Activated CD4-positive, alpha-beta memory T cell treated with anti-CD3 and anti-CD28 coated beads, Interleukin-2, amount 10 ng/mL, durations not matched to agents 7 days and 5 days (primary cell): ENCODE measurements at regions not wholly inside any gene's neighbourhood (a gene's known extent, or its start where the extent isn't known, plus 50 kb on each side); places are given as distances from the start of the nearest gene placed in this dataset.

Source experiments
- CTCF ChIA-PET: fragments of 350-600 bp; sonication (Branson Sonifier 250); formaldehyde crosslinking; loops from one replicate; lab custom pipeline; 2021; ENCODE audit warnings: antibody characterized with exemption, inconsistent platforms; lab: Charles Lee
- POLR2A ChIA-PET: fragments of 350-600 bp; sonication (Branson Sonifier 250); formaldehyde crosslinking; loops from one replicate; lab custom pipeline; 2021; ENCODE audit warnings: antibody characterized with exemption; lab: Charles Lee
- DNase-seq: peaks from one replicate; pipeline ENCODE4 v3.0.0-alpha.2; 2020
- H3K27ac Mint-ChIP-seq: one replicate; pipeline ENCODE4 v1.8.0; 2021; ENCODE audit warnings: mild to moderate bottlenecking, mixed read lengths
- H3K27me3 Mint-ChIP-seq: one replicate; pipeline ENCODE4 v1.8.0; 2021; ENCODE audit warnings: mixed read lengths
- H3K36me3 Mint-ChIP-seq: one replicate; pipeline ENCODE4 v1.8.0; 2021; ENCODE audit warnings: low read depth, mixed read lengths
- H3K4me1 Mint-ChIP-seq: one replicate; pipeline ENCODE4 v1.8.0; 2021; ENCODE audit warnings: mixed read lengths
- H3K4me3 Mint-ChIP-seq: one replicate; pipeline ENCODE4 v1.8.0; 2021; ENCODE audit warnings: mild to moderate bottlenecking, mixed read lengths
- H3K9me3 Mint-ChIP-seq: one replicate; pipeline ENCODE4 v1.8.0; 2021; ENCODE audit warnings: mixed read lengths

DNA sequence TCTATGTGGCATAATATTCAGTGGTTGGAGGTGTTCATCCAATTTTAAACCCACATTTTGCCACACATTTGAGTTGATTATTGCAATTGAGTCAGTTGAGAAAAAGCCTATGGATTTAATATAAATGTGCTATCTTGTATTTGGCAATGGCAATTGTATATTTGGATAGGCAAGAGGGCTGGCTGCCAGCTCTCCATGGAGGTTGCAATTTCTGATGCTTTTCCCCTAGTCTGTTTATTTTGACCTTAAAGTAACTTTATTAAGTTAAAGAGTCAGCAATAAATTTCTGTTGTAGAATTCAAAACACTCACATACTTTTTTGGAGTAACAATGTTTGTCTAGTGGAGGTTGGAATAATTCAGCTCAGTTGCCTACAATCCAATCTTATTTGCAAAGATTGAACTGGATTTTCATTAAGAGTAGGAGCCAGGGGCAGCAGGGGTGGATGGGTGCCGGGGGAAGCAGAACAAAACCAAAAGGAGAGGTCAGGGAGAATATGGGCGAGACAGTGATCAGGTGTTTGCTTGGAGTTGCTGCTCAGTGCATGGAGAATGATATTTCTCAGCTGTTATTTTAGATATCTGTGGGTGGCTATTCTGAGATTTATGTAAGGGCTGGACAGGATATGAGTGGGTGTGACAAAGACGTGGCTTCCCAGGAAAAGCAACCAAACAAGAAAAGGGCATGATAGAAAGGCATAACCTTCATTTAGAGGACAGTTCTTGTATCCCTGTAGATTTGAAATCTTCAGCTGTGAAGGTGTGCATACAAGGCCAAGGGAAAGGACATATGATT, 163.0 kb downstream of the HDGFL1 start:
- peaks cover 12% of the 10 kb centered on the region for H3K9me3 Mint-ChIP-seq
- H3K36me3 Mint-ChIP-seq: no peaks in the 10 kb centered on the region
- no peak overlapping the region for H3K27ac Mint-ChIP-seq
- ChIA-PET POLR2A (no interaction called here), CTCF (no interaction called here)
- no peaks in the 10 kb centered on the region for H3K4me1 Mint-ChIP-seq
- no peaks in the 10 kb centered on the region for H3K27me3 Mint-ChIP-seq
- DNase-seq: no peak
- no peak overlapping the region for H3K4me3 Mint-ChIP-seq

DNA sequence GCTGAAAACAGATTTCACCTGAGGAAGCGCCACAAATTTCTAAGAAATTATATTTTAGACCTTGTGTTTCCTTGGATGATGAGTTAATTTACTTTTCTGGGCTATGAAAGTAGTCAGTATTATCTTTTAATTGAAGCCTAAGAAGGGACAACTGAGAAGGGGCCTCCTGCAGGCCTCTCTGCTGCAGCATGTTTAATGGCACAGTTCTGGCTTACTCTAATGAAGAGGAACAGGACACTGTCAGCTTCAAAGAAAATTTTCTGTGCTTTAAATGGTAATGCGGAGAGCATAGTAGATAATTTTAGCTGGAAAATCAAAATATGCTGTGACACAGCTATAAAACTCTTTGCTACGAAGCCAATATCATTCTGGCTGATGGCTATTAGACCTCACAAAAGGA, 167.4 kb downstream of the HDGFL1 start:
- H3K4me1 Mint-ChIP-seq: no peaks in the 10 kb centered on the region
- POLR2A ChIA-PET: no interaction called here
- CTCF ChIA-PET: no interaction called here
- no peak overlapping the region for H3K27ac Mint-ChIP-seq
- no peak for DNase-seq
- H3K36me3 Mint-ChIP-seq: no peaks in the 10 kb centered on the region
- no peak overlapping the region for H3K4me3 Mint-ChIP-seq
- peaks cover 17% of the 10 kb centered on the region for H3K9me3 Mint-ChIP-seq
- H3K27me3 Mint-ChIP-seq: no peaks in the 10 kb centered on the region

DNA sequence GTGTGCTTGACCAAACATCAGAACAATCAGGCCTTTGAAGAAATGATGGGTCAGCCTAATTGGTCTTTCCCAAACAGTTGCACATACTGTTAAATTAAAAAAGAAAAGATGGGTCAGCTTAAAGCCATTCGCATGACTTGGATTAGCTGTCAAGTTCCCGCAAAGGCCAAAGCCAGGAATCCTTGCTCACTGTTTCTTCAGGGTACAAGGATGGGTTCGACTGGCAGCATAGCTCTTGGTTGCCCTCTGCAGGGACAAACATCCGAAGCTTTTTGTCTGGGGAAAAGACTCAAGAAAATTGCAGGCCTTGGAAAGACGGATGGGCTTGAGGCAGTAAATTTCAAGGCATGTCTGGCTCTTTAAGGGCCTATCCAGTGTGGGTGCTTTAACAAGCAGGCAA, 168.0 kb downstream of the HDGFL1 start:
- Mint-ChIP-seq H3K4me3 (no peak overlapping the region), H3K36me3 (no peaks in the 10 kb centered on the region), H3K9me3 (peaks cover 21% of the 10 kb centered on the region), H3K27me3 (no peaks in the 10 kb centered on the region), H3K4me1 (no peaks in the 10 kb centered on the region), H3K27ac (no peak overlapping the region)
- ChIA-PET CTCF (no interaction called here), POLR2A (no interaction called here)
- DNase-seq: no peak

DNA sequence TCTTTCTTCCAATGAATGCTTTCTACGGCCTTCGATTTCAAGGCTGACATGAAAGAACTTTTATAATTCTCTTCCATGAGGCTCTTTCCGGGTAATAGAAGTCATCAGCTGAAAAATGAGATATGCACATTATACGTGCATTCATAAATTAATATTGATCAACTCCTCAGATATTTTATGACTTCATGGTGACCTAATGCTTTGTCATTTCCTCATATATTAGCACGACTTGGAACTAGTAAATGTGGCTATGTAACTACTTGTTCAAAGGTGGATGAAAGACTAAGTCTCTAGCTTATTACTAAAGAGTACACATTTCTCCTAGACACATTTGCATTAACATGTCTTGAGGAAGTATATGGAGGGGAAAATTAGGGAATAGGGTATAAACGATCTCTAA, 168.8 kb downstream of the HDGFL1 start:
- ChIA-PET CTCF (no interaction called here), POLR2A (no interaction called here)
- H3K4me1 Mint-ChIP-seq: no peaks in the 10 kb centered on the region
- H3K27me3 Mint-ChIP-seq: no peaks in the 10 kb centered on the region
- H3K4me3 Mint-ChIP-seq: no peak overlapping the region
- DNase-seq: no peak
- H3K9me3 Mint-ChIP-seq: peaks cover 17% of the 10 kb centered on the region
- H3K27ac Mint-ChIP-seq: no peak overlapping the region
- H3K36me3 Mint-ChIP-seq: no peaks in the 10 kb centered on the region

DNA sequence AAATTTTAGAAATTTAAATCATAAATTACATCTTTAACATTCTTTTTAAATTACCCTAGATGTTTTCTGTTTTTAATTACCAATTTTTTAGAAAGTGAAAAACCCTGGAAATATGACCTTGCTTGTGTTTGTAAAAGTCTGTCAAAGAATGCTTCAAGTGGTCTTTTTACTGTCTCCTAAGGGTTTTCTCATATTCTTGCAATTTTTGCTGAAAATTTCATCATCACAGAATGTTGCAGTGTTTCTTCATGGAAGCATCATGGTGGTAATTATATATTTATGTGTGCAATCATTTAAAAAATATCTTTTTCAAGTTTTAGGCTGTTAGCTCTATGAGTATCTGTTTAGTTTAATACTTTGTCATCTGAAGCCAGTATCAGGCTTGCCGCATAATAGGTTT, 178.2 kb downstream of the HDGFL1 start:
- no peaks in the 10 kb centered on the region for H3K36me3 Mint-ChIP-seq
- DNase-seq: no peak
- no peak overlapping the region for H3K27ac Mint-ChIP-seq
- H3K9me3 Mint-ChIP-seq: no peaks in the 10 kb centered on the region
- CTCF ChIA-PET: no interaction called here
- no peaks in the 10 kb centered on the region for H3K4me1 Mint-ChIP-seq
- no peaks in the 10 kb centered on the region for H3K27me3 Mint-ChIP-seq
- POLR2A ChIA-PET: no interaction called here
- H3K4me3 Mint-ChIP-seq: no peak overlapping the region

DNA sequence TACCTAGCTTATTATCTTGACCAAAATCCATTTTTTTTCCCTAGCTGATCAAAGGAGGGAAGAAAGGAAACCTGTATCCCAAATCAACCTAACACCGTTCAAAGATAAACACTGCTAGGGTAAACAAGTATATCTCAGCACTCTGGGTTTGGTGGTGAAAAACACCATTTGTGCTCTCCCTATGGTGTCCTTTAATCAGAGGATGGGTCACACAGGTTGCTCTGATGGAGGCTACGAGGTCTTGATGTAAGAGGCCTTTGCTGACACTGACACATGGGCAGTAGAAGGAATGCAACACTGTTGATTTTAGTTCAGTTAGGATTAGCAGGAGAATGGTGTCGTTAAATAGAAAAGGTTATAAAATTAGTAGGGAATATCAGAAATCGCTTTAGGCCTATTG, 179.3 kb downstream of the HDGFL1 start:
- H3K4me3 Mint-ChIP-seq: no peak overlapping the region
- no peaks in the 10 kb centered on the region for H3K4me1 Mint-ChIP-seq
- H3K27ac Mint-ChIP-seq: no peak overlapping the region
- no peaks in the 10 kb centered on the region for H3K36me3 Mint-ChIP-seq
- ChIA-PET CTCF (no interaction called here), POLR2A (no interaction called here)
- no peak for DNase-seq
- H3K27me3 Mint-ChIP-seq: no peaks in the 10 kb centered on the region
- no peaks in the 10 kb centered on the region for H3K9me3 Mint-ChIP-seq

DNA sequence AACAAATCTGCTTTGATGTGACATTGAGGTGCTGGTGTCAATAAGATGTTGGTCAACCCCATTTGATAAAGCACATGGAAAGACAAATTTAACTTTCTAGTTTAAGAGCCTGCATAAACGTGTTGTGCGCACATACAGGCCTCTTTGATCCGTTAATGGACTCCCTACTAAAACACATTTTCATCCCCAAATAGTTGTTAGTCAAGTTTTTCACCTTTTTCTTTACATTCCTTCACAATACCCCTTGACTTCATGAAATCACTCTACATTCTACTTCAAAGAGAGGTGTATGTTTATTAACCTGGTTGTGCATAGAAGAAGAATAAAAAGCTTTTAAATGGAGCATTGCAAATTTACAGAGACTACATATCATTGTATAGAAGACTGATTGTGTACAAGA, 180.3 kb downstream of the HDGFL1 start:
- ChIA-PET POLR2A (no interaction called here), CTCF (no interaction called here)
- no peaks in the 10 kb centered on the region for H3K27me3 Mint-ChIP-seq
- H3K36me3 Mint-ChIP-seq: no peaks in the 10 kb centered on the region
- no peaks in the 10 kb centered on the region for H3K4me1 Mint-ChIP-seq
- no peaks in the 10 kb centered on the region for H3K9me3 Mint-ChIP-seq
- no peak overlapping the region for H3K27ac Mint-ChIP-seq
- DNase-seq: no peak
- H3K4me3 Mint-ChIP-seq: no peak overlapping the region

DNA sequence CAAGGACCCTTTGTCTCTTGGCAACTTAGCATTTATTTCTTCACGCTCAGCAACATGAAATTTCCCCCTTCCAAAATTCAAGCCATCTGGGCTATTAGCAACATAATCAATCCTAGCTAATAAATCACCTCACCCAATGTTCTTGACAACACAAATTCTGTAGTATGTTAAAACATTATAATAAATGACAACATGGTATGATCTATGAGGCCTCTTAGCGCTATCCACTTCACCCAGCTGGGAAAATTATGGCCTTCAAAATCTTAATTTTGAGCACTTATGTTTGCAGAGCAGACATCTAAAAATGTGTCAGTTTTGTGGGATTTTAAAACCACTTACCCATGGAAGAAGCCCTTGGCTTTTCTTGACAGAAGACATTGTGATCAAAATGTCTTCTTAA, 181.9 kb downstream of the HDGFL1 start:
- Mint-ChIP-seq H3K4me3 (no peak overlapping the region), H3K27me3 (no peaks in the 10 kb centered on the region), H3K9me3 (no peaks in the 10 kb centered on the region), H3K27ac (no peak overlapping the region), H3K36me3 (no peaks in the 10 kb centered on the region), H3K4me1 (no peaks in the 10 kb centered on the region)
- ChIA-PET POLR2A (no interaction called here), CTCF (no interaction called here)
- DNase-seq: no peak

DNA sequence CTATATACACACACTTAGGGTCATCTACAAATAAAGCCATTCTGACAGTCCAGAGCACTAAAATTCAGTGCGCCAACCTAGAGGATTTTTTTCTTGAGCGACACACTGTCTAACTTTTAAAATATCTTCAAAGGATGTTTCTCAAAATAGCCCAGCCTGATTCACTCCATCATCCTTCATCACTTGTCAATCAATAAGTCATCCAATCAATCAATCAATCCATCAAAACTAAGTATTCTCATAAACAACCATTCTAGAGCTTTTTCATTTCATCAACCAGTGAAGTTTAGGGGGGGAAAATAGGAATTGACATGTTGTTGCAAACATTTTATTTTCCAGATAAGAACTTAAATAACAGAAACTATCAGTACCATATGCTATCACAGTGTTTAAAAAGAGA, 183.2 kb downstream of the HDGFL1 start:
- ChIA-PET CTCF (no interaction called here), POLR2A (no interaction called here)
- Mint-ChIP-seq H3K4me3 (no peak overlapping the region), H3K4me1 (no peaks in the 10 kb centered on the region), H3K27ac (no peak overlapping the region), H3K36me3 (no peaks in the 10 kb centered on the region), H3K27me3 (no peaks in the 10 kb centered on the region), H3K9me3 (no peaks in the 10 kb centered on the region)
- DNase-seq: no peak

DNA sequence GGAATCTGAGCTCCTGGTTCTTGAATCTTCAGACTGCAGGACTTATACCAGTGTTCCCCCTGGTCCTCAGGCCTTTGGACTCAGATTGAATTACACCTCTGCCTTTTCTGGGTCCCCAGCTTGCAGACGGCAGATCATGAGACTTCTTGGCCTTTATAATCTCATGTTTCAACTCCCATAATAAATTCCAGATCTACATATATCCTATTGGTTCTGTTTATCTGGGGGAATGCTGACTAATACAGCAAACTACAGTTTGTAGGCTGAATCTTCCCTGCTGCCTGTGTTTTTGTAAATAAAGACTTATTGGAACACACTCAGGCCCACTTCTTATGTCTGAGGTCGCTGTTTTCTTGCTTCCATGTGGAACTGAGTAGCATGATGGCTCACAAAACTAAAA, 184.7 kb downstream of the HDGFL1 start:
- H3K36me3 Mint-ChIP-seq: no peaks in the 10 kb centered on the region
- H3K27ac Mint-ChIP-seq: no peak overlapping the region
- no peaks in the 10 kb centered on the region for H3K27me3 Mint-ChIP-seq
- no peaks in the 10 kb centered on the region for H3K9me3 Mint-ChIP-seq
- ChIA-PET CTCF (no interaction called here), POLR2A (no interaction called here)
- no peak for DNase-seq
- no peaks in the 10 kb centered on the region for H3K4me1 Mint-ChIP-seq
- H3K4me3 Mint-ChIP-seq: no peak overlapping the region

DNA sequence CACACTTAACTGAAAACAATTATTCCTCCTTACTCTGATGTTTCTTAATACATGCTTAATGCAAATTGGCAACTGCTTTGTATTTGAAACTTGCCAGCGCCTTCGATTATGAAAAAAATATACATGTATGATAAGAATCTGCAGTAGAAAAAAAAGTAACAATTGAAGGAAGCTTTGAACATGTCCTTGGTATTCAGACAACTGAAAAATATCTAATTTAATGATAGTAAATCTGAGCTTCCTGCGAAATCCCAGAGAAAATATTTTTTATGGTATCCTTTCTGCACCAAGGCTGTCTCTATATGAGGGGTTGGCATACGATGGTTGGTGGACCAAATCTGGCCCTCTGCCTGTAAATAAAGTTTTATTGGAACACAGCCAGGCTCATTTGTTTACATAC, 186.2 kb downstream of the HDGFL1 start:
- Mint-ChIP-seq H3K9me3 (no peaks in the 10 kb centered on the region), H3K4me3 (no peak overlapping the region), H3K27me3 (no peaks in the 10 kb centered on the region), H3K36me3 (no peaks in the 10 kb centered on the region), H3K27ac (no peak overlapping the region), H3K4me1 (no peaks in the 10 kb centered on the region)
- CTCF ChIA-PET: no interaction called here
- no peak for DNase-seq
- POLR2A ChIA-PET: no interaction called here

DNA sequence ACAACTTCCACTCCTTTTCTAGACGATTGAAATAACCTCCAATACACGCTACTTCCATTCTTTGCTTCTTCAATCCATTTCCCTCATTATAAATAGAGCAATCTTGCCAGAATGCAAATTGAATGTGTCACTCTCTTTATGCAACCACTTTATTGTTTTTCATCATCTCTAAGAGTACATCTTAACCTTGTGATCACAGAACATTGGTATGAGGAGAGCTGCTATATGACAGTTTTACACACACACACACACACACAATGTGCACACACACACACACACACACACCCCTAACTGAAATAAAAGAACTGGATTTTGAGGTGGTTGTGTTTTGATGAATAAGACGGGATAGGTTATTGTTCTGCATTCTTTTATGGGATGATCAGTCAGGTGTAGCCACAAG, 187.0 kb downstream of the HDGFL1 start:
- ChIA-PET POLR2A (no interaction called here), CTCF (no interaction called here)
- no peak for DNase-seq
- H3K9me3 Mint-ChIP-seq: no peaks in the 10 kb centered on the region
- no peaks in the 10 kb centered on the region for H3K4me1 Mint-ChIP-seq
- H3K36me3 Mint-ChIP-seq: no peaks in the 10 kb centered on the region
- H3K4me3 Mint-ChIP-seq: no peak overlapping the region
- H3K27me3 Mint-ChIP-seq: no peaks in the 10 kb centered on the region
- no peak overlapping the region for H3K27ac Mint-ChIP-seq

DNA sequence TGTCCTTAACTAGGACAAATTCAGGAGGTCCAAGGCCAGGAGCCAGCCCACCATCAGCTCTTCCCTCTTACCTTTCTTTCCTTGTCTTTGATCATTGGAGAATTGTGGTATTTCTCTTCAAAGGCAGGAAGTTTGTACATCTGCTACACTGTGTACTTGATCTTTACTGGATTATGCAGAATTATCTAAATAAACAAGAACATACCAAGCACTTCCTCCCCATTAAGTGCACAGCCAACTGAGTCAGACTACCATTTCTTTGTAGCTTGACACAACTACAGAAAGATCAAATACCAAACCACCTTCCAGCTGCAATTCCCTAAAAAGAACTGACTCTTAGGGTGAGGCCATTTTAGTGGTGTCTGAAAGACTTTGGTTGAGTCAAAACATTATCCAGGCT, 195.1 kb downstream of the HDGFL1 start:
- Mint-ChIP-seq H3K9me3 (peaks cover 2% of the 10 kb centered on the region), H3K4me3 (no peak overlapping the region), H3K27ac (no peak overlapping the region), H3K4me1 (no peaks in the 10 kb centered on the region), H3K27me3 (no peaks in the 10 kb centered on the region), H3K36me3 (no peaks in the 10 kb centered on the region)
- no peak for DNase-seq
- POLR2A ChIA-PET: no interaction called here
- CTCF ChIA-PET: no interaction called here

DNA sequence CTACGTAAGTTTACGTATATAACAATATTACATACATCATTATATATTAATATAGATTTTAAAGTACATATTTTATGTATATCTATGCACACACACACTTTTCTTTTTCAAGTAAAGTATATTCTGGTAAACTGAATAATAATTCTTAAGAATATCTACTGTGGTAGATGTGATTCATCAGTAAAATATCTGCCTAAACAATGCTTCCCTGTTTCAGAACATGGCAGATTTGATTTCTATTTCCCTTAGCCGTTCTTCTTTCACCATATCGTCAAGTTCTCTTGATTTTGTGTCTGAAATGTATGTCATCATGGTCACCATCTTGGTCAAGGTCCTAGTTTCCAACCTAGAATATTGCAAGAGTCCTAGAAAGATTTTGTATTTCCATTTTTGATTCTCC, 195.6 kb downstream of the HDGFL1 start:
- H3K27me3 Mint-ChIP-seq: no peaks in the 10 kb centered on the region
- H3K9me3 Mint-ChIP-seq: peaks cover 2% of the 10 kb centered on the region
- no peak overlapping the region for H3K27ac Mint-ChIP-seq
- H3K36me3 Mint-ChIP-seq: no peaks in the 10 kb centered on the region
- CTCF ChIA-PET: no interaction called here
- DNase-seq: no peak
- H3K4me1 Mint-ChIP-seq: no peaks in the 10 kb centered on the region
- no peak overlapping the region for H3K4me3 Mint-ChIP-seq
- POLR2A ChIA-PET: no interaction called here
